GM10266 (cell line): ENCODE measurements at regions not wholly inside any gene's neighbourhood (a gene's known extent, or its start where the extent isn't known, plus 50 kb on each side); places are given as distances from the start of the nearest gene placed in this dataset.
"Not testable (repeated sequence)": the region's sequence is repeated elsewhere in the genome, so short reads cannot be mapped to it uniquely, and the experiment has no call there.

Source experiments
- DNase-seq: peaks from one replicate; pipeline ENCODE4 v3.0.0; 2012; ENCODE audit errors: extremely low spot score
- CTCF ChIP-seq: IDR thresholded peaks from 2 replicates; pipeline ENCODE4 v1.5.1; 2012; ENCODE audit warnings: mild to moderate bottlenecking, low read depth; ENCODE audit not compliant: control insufficient read depth, insufficient read depth; ENCODE audit errors: missing control alignments

- no peak for TF ChIP-seq CTCF
- DNase-seq, result no peak
Measured at GRCh38 chr9:24712206-24712605, 166.5 kb upstream of the IZUMO3 start.

- no peak for DNase-seq
- TF ChIP-seq CTCF, result no peak
Measured at GRCh38 chr9:24708814-24709213, 163.1 kb upstream of the IZUMO3 start.

- no peak for TF ChIP-seq CTCF
- no peak for DNase-seq
Measured at GRCh38 chr9:24698881-24699518, 153.3 kb upstream of the IZUMO3 start.

- DNase-seq, result no peak
- no peak for TF ChIP-seq CTCF
Measured at GRCh38 chr9:24672336-24672735, 126.6 kb upstream of the IZUMO3 start.

GRCh38 chr9:24657387-24657786, 111.7 kb upstream of the IZUMO3 start:
- TF ChIP-seq CTCF, result no peak

GRCh38 chr9:24652181-24652580, 106.5 kb upstream of the IZUMO3 start:
- no peak for TF ChIP-seq CTCF
- no peak for DNase-seq

More at GRCh38 chr9:24657387-24657786, 111.7 kb upstream of the IZUMO3 start:
- DNase-seq, result no peak

GRCh38 chr9:24628809-24629208, 83.1 kb upstream of the IZUMO3 start:
- not testable (repeated sequence) for DNase-seq

GRCh38 chr9:24625097-24625496, 79.4 kb upstream of the IZUMO3 start:
- no peak for DNase-seq
- no peak for TF ChIP-seq CTCF
